ENCODE measurements at regions not wholly inside any gene's neighbourhood (a gene's known extent, or its start where the extent isn't known, plus 50 kb on each side); places are given as distances from the start of the nearest gene placed in this dataset.
"Not testable (repeated sequence)": the region's sequence is repeated elsewhere in the genome, so short reads cannot be mapped to it uniquely, and the experiment has no call there.

DNA sequence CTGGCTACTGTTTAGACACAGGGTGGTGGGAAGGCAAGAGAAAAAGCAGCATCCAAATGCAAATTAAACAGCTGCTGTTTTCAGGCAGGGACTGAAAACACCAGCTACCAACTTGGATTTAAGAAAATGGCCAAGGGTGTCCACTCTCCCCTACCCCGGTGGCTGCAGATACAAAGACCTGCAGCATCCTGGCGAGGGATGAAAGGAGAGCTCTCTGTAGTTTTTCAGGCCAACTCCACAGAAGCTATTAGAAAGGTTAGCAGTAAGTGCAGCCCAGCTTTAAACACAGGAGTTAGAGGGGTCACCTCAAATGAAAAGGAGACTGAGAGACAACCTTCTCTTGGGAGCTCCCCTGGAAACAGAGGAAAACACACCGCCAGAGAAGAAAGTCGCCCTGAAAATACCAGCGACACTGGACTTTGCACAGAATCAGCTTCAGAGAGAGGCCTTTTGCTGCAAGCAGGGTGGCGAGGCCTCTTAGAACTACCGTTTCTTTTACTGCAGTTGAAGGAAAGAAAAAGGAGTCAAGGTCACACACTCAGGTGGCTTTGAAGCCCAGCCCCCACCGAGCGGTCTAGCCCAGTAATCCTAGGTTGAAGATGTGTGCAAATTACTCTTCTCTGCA, 74.4 kb upstream of the TIAM1 start:
- no peak for DNase-seq (ENCODE audit: extremely low read depth in 1 of 2, low read depth in 1 of 2)

DNA sequence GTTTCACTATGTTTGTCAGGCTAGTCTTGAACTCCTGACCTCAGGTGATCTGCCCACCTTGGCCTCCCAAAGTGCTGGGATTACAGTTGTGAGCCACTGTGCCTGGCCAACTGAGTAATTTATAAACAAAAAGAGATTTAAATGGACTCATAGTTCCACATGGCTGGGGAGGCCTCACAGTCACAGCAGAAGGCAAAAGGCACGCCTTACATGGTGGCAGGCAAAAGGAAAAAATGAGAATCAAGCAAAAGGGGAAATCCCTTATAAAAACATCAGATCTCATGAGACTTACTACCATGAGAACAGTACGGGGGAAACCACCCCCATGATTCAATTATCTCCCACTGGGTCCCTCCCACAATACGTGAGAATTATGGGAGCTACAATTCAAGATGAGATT, 73.2 kb upstream of the TIAM1 start:
- not testable (repeated sequence) for DNase-seq (ENCODE audit: extremely low read depth in 1 of 2, low read depth in 1 of 2)

DNA sequence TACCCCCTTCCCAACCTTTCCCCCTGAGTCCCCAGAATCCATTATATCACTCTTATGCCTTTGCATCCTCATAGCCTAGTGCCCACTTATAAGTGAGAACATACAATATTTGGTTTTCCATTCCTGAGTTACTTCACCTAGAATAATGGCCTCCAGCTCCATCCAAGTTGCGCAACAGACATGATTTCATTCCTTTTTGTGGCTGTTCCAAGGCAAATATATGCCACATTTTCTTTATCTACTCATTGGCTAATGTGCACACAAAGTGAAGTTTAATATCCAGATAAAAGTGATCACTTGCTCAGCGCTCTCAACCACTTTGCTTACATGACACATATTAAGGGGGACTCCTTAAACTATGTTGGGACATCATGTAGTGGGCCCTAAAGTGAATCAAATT, 72.4 kb upstream of the TIAM1 start:
- DNase-seq (ENCODE audit: extremely low read depth in 1 of 2, low read depth in 1 of 2) = no peak

DNA sequence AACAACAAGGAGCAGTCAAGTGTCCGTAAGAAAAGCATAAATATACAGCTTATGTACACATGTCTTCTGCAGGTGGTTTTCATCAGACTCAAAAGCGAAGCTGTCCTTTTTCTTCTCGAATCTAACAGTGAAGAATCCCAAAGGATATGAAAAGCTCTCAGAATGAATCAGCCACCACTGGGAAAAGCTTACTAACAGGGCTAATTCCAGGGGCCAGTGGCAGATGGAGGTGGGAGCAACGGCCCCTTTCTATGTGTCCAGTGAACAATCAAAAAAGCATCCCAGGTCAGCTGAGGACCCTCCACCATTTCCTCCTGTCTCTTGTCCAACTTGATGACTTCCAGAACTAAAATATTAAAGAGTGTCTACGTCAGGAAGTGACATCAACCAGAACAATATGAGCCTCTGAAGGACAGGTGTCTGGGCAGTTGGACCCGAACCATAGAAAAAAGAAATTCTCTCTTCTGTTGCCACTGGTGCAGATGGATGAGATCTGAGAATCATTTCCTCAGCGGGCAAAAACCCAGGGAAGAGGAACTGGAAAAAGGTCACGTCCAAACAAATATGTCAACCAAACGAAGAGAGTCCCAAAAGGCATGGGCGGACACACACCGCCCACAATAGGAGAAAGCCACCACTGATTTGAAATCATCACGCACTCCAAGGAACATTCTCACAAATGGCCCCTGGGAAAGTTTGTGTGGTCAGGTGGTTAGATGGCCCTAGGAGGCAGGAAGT, 70.4 kb upstream of the TIAM1 start:
- no peak for DNase-seq (ENCODE audit: extremely low read depth in 1 of 2, low read depth in 1 of 2)

DNA sequence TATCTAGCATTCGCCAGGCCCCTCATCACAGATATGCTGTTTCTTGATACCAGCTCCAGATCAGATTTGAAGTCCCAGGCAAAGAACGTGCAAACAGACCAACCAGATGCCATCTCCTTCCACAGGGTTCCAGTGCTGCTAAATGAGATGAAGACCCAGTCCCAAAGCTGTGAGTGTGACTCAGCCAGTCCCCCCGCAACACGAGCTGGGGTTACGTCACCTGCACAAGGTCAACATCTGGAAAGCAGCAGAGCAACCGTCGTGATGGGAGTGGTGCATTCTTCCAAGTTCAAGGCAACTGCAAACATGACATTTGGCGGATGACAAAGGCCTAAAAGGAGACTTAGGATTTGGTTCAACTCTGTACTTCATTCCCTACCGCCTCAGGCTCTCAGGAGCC, 69.6 kb upstream of the TIAM1 start:
- no peak for DNase-seq (ENCODE audit: extremely low read depth in 1 of 2, low read depth in 1 of 2)

DNA sequence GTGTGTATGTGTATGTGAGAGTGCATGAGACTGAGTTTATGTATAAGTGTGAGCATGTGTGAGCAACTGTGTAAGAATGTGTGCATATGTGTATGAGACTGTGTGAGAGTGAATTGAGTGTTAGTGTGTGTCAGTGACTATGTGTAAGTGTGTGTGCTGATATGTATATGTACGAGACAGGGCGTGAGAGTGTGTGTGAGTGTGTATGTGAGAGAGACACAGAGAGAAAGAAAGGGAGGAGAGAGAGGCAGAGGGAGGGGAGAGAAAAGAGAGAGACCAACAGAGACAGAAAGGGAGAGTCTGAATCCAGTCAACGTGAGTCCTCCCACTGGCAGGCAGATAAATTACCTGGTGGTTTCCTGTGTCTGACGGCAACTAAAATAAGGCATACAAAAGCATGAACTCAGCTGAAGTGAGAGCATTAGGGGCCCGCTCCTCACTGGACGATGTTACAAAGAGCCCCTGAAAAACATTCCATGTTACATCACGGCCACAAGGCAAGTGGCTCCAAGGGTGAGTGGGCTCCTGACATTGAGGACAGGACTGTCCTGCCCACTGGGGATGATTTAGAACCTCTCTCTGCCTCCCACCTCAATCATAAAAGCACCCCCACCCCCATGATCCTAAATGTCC, 66.6 kb upstream of the TIAM1 start:
- no peak for DNase-seq (ENCODE audit: extremely low read depth in 1 of 2, low read depth in 1 of 2)

DNA sequence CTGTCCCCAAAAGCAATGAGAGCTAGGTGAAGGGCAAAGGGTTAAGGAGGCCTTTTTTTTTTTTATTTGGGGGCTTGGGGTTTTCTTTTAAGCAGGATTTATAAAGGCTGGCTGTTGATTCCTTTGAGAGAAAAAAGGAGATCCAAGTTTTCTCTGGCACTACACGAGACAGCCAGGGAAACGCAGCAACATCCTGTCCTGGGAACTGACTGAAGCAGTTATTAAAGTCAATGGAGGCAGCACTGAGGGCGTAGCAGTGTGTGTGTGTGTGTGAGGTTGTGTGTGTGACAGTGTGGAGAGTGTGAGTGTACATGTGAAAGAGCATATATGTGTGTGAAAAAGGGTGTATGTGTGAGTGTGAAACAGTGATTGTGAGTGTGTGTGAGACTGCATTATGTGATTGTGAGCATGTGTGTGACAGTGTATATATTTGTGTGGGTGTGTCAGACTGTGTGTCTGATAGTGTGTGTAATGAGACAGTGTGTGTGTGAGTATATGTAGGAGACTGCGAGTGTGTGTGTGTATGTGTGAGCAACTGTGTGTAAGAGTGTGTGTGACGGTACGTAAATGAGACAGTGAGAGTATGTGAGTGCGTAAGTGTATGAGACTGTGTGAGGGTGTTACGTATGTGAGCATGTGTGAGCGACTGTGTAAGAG, 65.9 kb upstream of the TIAM1 start:
- DNase-seq (ENCODE audit: extremely low read depth in 1 of 2, low read depth in 1 of 2) = no peak

DNA sequence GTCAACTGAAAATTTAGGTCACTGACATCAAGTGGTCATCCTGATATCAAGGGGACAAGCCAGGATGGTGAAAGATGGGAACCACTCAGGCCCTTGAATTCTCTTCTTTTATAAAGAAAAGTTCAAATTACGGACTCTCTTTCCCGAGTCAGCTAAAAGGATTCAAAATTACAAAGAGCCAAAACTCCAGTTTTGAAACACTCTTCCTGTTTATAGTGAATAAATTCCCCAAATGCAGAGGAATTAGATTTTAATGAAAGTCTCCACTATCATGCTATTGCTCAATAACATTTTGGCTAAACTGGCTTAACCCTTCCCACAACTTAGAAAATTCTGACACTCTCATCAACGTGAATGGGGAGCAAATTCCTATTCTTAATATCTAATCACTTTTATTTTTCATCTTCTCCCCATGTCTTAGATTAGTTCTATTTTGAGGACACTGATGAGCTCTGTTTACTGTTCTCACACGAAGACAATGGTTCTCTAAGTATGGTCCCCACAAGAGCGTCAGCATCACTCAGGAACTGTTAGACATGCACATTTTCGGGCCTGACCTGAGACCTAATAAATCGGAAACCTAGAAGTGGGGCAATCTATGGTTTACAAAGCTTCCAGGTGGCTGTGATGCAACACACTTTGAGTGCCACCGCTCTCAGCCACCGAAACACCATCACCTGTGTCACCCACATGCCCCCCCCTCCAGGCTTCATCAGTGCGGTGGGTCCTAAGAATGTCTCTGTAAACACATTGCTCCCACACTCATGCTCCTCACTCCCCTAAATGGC, 64.4 kb upstream of the TIAM1 start:
- DNase-seq (ENCODE audit: extremely low read depth in 1 of 2, low read depth in 1 of 2) = no peak

DNA sequence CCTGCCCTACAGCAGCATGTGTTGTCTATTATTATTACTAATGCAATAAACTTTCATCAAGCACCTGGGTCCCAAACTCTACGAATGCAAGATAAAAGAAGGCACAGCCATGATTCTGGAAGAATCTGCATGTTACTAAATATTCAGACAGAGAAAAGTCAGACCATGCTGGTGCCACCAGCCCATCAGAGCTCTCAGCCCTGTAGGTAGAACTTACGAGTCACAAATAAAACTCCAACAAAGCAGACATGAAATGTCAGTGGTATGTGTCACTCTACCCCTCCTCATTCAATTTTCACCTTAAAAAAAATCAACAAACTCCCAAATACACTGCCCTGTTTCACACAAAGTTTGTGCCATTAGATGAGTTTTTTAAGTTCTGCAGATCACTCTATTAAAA, 62.4 kb upstream of the TIAM1 start:
- no peak for DNase-seq (ENCODE audit: extremely low read depth in 1 of 2, low read depth in 1 of 2)

DNA sequence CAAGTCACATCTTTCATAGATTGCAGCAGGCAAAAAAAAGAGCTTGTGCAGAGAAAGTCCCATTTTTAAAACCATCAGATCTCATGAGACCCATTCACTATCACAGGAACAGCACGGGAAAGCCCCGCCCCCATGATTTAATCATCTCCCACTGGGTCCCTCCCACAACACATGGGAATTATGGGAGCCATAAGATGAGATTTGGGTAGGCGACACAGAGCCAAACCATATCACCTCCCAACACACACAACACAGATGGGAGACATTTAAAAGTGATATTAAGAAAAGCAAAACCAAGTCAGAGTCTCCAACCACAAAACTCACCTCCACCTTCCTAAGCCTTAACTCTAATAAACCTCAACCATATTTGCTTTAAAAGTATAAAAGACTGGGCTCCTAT, 61.5 kb upstream of the TIAM1 start:
- no peak for DNase-seq (ENCODE audit: extremely low read depth in 1 of 2, low read depth in 1 of 2)

DNA sequence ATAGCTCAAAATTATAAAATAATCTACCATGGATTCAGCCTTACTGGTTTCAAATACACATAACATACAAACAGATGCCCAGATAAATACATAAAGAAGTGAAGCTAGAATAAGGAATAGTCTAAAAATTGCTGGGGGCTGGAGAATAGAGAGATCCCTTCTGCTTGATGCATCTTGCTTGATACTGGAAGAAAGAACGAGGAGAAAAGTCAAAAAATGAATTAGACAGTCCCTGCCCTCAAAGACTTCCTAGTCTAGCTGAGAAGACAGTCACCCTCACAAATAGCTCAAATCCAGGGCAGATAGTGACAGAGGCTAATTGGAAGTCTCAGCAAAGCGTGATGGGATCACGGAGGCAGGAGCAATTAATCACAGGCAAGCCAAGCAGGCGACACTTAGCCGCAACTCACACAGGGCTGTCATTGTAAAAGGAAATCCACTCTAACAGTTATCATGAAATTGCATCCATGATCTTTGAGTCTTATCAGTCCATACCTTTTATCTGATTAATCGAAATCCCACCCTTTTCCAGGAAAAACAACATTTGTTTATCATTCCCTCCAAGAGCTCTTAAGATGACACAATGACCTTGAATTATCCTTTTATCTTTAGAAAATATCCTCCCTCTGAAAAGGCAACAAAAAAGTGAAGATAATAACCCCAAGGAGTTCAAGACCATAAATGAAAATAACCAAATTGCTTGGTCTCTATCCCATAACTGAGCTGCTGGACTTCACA, 59.7 kb upstream of the TIAM1 start:
- DNase-seq (ENCODE audit: extremely low read depth in 1 of 2, low read depth in 1 of 2) = no peak

DNA sequence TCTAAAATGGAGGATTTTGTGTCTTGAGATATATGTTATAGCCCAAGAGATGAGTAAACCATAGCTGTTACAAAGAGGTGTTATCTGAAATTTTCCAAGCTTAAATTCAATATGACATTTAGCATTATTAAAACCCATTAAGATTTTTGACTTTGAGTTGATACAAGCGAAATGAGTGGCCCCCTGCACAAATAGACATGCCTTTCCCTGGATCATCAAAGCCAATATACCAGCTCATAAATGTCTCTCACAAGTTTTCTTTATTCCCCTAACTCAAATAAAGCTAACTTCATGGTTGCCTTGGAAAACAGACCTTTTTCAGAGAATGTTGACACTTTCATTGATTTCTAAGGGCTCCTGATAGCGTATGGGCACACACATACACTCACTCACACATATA, 55.5 kb upstream of the TIAM1 start:
- no peak for DNase-seq (ENCODE audit: extremely low read depth in 1 of 2, low read depth in 1 of 2)

DNA sequence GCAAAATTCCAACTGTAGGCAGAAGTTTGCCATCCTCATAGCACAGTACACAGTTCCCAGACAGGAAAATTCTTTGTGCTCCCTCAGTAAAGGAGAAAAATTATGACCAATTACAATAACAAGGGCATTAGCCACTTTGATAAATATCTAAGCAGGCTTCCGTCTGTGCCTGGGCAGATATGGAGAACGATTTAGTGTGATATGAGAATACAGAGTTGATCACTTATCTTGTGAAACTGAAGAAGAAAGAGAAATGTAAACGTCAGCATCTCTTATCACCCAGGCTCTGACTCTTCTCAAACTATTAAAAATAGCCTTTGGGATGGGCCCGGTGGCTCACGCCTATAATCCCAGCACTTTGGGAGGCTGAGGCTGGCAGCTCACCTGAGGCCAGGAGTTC, 54.5 kb upstream of the TIAM1 start:
- no peak for DNase-seq (ENCODE audit: extremely low read depth in 1 of 2, low read depth in 1 of 2)

DNA sequence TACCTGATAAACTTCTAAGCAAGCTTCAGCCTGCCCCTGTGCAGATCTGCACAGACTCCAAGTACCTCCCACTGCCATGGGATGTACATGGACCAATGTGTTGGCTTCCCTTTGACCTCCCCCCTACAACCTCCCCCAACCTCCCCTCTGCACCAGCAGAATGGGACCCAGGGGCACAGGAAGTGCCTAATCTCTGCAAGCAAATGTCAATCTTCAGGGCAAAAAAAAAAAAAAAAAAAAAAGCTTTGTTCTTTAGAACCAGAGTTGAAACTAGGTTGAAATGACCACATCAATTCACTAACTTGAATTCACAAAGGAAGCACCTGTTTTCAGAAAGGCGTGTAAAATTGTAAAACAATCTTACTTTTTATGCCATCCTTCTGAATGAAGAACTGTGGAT, 53.9 kb upstream of the TIAM1 start:
- peak in 1 of 2 donors; percentile 11 for DNase-seq (ENCODE audit: extremely low read depth in 1 of 2, low read depth in 1 of 2)

DNA sequence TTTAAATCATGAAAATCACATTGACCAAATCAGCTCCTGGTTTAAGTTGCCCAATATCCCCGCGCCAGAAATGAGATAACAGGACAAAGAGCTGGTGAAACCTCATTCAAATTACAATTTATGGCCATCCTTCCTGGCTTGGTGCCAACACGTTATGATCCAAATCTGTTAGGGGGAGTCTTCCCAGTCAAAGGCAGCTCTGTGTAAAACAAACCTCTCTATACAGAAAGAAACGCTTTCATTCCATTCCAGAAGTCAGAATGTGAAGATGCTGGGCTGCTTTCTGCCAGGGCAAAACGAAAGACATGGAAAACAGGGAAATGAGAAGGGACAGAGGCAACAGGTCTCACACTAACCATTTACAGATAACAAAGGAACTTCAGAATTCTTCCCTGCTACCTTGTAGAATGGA, 53.5 kb upstream of the TIAM1 start:
- DNase-seq (ENCODE audit: extremely low read depth in 1 of 2, low read depth in 1 of 2) = no peak

DNA sequence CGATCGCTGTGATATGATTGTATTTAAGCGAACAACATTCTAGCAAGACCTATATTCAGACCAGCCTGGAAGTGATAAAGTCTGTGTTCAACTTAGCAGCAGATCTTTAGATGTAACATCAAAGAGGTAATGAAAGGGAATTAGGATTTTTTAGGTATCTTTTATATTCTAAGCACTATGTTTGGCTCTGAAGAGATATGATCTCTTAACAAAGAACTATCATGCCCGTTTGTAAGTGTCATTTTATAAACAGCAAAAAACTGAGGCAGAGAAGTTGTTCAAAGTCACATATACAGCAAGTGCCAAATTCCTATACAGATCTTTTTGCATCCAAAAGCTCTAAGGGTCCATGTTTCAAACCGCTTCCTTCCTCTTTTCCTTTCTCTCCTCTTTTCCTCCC, 53.0 kb upstream of the TIAM1 start:
- no peak for DNase-seq (ENCODE audit: extremely low read depth in 1 of 2, low read depth in 1 of 2)

DNA sequence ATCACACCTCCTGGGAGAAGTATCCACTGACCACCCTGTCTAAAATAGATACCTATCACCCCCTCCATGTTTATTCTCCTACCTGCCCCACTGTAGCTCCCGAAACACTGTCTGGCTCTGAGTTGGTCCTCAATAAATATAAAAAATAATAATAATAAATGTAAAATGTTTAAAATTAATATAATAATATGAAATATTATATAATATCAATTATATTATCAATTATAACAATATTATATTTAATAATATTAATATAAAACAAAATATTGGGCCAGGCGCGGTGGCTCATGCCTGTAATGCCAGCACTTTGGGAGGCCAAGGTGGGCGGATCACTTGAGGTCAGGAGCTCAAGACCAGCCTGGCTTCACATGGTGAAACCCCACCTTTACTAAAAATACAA, 52.3 kb upstream of the TIAM1 start:
- no peak for DNase-seq (ENCODE audit: extremely low read depth in 1 of 2, low read depth in 1 of 2)

DNA sequence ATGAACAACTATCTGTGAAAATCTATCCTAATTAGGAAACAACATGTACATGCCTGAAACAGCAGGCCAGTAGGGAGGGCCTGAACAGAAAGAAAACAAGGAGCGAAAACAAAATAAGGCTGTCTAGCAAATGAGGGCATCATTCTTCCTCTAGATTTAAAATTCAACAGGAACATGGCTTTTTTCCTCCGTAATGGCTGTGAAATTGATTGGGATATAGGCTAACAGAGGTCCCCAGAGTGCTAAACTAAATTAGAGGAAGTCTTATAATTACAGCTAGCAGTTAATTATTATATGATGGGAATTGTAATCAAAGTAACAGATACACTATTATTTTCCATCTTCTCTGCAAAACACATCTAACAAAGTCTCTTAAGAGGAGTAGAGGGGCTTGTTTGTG, 51.7 kb upstream of the TIAM1 start:
- DNase-seq (ENCODE audit: extremely low read depth in 1 of 2, low read depth in 1 of 2) = no peak

DNA sequence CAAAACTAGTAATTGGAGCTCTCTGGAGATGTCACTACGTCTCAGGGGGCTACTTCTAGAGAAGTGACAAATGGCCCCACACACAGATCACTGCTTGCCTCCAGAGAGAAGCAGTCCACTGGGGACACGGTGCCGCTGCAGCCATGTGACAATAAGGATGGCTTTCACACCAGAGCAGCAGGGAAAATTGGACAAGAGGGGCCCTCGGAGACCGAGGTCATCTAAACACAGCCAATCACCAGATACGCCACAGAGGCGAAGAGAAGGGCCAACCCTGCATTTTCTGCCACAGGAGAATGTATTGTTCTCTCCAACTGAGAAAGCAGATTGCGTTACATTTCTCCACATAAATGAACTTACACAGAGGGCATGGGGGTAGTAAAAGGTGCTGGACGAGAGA, 51.2 kb upstream of the TIAM1 start:
- DNase-seq (ENCODE audit: extremely low read depth in 1 of 2, low read depth in 1 of 2) = no peak

DNA sequence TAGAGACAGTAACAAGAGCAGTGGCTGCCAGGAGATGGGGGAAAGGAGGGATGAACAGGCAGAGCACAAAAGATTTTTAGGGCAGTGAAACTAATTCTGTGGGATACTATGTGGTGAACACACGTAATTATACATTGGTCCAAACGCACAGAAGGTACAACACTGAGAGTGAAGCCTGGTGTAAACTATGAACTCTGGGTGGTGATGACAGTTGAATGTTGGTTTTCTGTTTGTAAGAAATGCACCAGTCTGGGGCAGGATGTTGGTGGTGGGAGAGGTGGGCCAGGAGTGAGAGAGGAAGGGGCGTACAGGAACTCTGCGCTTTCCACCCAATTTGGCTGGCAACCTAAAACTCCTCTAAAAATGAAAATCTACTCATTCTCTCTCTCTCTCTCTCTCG, 50.2 kb upstream of the TIAM1 start:
- no peak for DNase-seq (ENCODE audit: extremely low read depth in 1 of 2, low read depth in 1 of 2)
